ENCODE measurements at regions not wholly inside any gene's neighbourhood (a gene's known extent, or its start where the extent isn't known, plus 50 kb on each side); places are given as distances from the start of the nearest gene placed in this dataset.

GRCh38 chr10:61170594-61170993 is 226.6 kb upstream of the RHOBTB1 start:
- TF ChIP-seq EZH2 (IDR thresholded peaks at IDR 0.05; ENCODE audit: low read length) (no peak), CTCF (optimal IDR thresholded peaks at IDR 0.05 in 1 of 3, IDR thresholded peaks at IDR 0.05 in 1 of 3, conservative IDR thresholded peaks at IDR 0.05 in 1 of 3; ENCODE audit: extremely low read depth in 1 of 3, insufficient read depth in 2 of 3, low read length in 3 of 3) (no peak)

Measured in keratinocyte (primary cell).